ENCODE measurements at regions not wholly inside any gene's neighbourhood (a gene's known extent, or its start where the extent isn't known, plus 50 kb on each side); places are given as distances from the start of the nearest gene placed in this dataset.

DNA sequence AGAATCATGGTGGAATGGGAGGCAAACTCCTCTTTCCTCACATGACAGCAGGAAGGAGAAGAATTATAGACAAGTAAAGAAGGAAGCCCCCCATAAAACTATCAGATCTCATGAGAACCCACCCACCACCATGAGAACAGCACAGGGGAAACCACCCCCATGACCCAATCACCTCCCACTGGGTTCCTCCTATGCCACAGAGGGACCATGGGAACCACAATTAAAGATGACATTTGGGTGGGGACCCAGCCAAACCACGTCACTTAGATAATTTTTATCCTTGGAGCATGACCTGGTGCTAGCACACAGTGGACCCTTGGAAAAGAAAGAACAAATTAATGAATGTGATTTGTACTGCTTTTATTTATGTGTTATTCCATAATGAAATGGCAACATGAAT lies 188.6 kb upstream of the NCKAP5 start:
- Mint-ChIP-seq H3K4me1 (no peaks in the 10 kb centered on the region), H3K36me3 (no peaks in the 10 kb centered on the region), H3K27ac (no peak overlapping the region), H3K4me3 (no peak overlapping the region), H3K9me3 (no peaks in the 10 kb centered on the region), H3K27me3 (no peaks in the 10 kb centered on the region)
- ATAC-seq, result no peak

DNA sequence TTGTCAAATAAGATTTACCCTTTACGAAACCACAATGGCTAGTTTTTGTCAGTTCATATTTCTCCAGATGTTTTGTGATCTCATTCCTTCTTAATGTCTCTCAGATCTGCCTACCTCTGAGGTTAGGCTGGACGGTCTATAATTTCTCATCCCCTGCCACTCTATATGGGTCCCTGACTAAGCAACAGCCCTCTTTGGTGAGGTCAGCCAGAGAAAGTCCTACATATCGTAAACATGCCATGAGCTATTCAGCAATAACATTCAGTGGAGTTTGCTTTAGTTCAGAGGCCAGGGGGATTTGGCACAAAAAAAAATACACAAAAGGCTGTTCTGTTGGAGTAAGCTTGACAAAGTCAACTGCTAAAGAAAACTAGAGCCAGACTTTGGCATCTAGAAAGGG lies 192.1 kb upstream of the NCKAP5 start:
- ATAC-seq, result no peak
- Mint-ChIP-seq H3K27ac (no peak overlapping the region), H3K9me3 (no peaks in the 10 kb centered on the region), H3K36me3 (no peaks in the 10 kb centered on the region), H3K4me3 (no peak overlapping the region), H3K27me3 (no peaks in the 10 kb centered on the region), H3K4me1 (no peaks in the 10 kb centered on the region)

DNA sequence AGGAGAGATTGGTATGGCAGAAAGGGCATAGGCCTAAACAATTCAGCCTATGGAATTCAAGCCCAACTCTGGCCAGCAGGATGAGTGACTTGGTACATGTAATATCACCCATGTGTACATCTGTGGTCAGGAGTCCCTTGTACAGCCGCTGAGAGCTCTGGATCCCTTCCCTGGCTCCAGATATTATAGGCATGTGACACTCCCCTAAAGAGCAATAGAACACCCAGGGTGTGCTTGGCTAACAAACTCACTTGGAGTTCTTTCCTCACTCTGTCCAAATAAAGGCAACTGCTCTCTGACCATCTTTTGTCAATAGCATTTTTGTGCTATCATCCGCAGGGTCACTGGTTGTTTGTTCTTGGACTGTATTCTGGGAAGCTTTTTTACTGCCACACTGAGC lies 197.4 kb upstream of the NCKAP5 start:
- no peak overlapping the region for H3K27ac Mint-ChIP-seq
- H3K4me1 Mint-ChIP-seq, result no peaks in the 10 kb centered on the region
- no peak overlapping the region for H3K4me3 Mint-ChIP-seq
- no peaks in the 10 kb centered on the region for H3K27me3 Mint-ChIP-seq
- H3K9me3 Mint-ChIP-seq, result no peaks in the 10 kb centered on the region
- no peaks in the 10 kb centered on the region for H3K36me3 Mint-ChIP-seq
- no peak for ATAC-seq

DNA sequence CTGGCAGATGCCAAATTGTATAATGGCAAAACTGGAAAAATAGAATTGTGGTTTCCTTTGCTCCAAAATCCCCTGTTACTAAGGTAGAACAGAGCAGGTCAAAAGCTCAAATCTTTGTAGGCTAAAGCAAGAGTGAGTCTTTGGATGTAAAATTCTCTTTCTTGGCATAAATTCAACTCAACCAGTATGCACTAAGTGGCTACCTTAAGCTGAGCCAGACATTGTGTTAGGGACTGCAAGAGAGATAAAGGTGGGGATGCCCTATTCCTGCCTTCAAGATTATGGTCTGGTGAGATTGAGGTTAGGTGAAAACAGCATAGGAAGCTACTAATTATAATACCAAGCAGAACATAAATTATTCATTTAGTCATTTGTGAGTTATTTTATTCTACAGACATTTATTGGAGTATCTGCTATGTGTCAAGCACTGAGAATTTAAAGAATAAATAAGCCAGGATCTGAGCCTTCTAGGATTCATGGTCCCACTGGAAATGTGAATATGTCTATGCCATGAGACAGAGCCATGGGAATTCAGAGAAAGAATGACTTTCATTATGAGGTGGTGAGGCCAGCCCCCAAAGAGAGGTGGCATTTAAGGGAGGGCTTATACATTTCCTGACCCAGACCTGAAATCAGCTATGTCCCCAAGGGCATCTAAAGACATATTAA lies 198.0 kb upstream of the NCKAP5 start:
- no peak overlapping the region for H3K4me3 Mint-ChIP-seq
- no peaks in the 10 kb centered on the region for H3K36me3 Mint-ChIP-seq
- no peaks in the 10 kb centered on the region for H3K9me3 Mint-ChIP-seq
- no peaks in the 10 kb centered on the region for H3K27me3 Mint-ChIP-seq
- ATAC-seq, result no peak
- H3K4me1 Mint-ChIP-seq, result no peaks in the 10 kb centered on the region
- H3K27ac Mint-ChIP-seq, result no peak overlapping the region

DNA sequence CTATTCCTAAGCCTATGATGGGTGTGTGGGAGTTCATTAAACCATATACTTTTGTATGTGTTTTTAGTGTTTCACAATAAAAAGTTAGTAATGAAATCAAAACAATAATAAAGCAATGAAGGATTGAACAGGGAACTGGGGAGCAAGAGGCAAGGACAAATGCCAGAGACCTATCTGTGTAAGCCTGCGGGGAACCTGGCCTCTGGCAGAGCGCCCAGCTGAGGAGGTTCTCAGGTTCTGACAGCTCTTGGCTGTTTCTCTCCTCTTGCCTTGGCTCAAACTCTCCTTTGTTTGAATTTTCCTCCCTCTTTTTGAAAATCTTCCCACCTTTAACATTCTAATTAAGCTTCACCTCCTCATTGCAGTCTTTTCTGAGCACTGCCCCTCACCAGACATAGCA lies 200.0 kb upstream of the NCKAP5 start:
- Mint-ChIP-seq H3K27ac (no peak overlapping the region), H3K4me1 (no peaks in the 10 kb centered on the region), H3K4me3 (no peak overlapping the region), H3K9me3 (no peaks in the 10 kb centered on the region), H3K27me3 (no peaks in the 10 kb centered on the region), H3K36me3 (no peaks in the 10 kb centered on the region)
- ATAC-seq, result no peak

DNA sequence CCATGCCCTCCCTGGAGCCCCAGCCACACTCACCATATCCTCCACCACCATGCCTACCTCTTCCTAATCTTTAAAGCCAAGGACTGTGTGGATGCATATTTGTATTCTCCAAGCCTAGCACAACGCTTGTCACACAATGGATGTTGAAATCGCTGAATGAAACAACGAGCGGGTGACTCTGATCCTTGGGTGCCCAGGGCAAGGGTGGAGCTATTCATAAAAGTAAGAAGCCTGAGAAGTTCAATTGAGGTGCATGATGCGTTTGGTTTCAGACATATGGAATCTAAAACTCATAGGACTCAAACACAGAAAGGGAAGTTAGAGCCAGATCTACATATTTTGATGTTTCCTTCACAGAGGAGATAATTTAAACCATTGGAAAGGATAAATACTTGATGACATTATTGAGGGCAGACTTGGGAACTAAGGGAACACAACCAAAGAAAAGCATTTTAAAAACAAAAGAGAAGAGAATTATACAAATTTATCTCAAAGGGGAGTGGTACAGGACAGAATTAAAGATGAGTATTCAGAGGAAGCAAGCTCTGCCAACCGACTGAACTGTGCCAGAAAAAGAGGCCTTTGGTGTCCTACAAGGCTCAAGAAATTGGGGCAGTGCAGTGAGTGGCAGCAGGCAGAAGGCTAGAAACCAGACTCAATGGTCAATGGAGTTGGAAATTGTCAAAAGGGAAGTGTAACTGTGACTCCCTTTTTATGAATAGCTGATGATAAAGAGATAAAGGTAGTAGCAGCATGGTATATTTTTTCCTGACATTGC lies 200.6 kb upstream of the NCKAP5 start:
- Mint-ChIP-seq H3K9me3 (no peaks in the 10 kb centered on the region), H3K4me3 (no peak overlapping the region), H3K27me3 (no peaks in the 10 kb centered on the region), H3K4me1 (no peaks in the 10 kb centered on the region), H3K27ac (no peak overlapping the region), H3K36me3 (no peaks in the 10 kb centered on the region)
- no peak for ATAC-seq

DNA sequence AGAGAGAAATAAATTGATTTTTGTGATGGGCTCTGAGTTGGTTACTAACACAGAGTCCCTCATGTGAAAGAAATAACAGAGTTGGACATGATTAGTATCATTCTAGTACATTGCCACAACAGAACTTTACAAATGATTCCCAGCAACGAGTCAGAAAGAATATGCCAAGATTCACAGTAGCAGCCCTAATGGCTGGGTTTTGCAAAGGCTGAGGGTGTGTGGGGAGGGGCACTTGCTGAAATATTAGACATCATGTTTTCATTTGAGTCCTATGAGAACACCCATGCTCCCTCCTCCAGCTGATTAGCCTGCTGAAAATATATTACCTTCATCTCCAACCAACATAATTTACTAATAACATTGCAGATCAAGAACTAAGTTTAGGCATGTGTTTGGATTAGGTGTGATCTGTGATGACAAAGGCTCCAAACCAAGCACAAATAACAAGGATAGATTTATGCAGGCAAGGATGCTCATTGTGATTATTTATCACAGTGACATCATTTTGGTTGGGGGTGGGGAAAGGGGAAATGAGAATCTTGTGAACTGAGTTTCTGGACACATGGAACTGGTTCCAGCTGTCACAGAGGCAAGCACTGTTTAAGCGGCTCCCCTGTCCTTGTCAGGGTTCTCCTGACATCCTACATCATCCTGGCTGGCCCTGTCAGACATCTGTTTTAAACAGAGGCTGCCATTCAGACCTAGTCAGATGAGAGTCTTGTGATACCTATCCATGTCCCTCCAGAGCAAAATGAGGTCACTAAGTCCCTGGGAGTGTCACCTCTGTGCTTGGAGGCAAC lies 205.8 kb upstream of the NCKAP5 start:
- Mint-ChIP-seq H3K4me3 (no peak overlapping the region), H3K9me3 (no peaks in the 10 kb centered on the region), H3K27me3 (no peaks in the 10 kb centered on the region), H3K4me1 (no peaks in the 10 kb centered on the region), H3K36me3 (no peaks in the 10 kb centered on the region), H3K27ac (no peak overlapping the region)
- ATAC-seq, result no peak

DNA sequence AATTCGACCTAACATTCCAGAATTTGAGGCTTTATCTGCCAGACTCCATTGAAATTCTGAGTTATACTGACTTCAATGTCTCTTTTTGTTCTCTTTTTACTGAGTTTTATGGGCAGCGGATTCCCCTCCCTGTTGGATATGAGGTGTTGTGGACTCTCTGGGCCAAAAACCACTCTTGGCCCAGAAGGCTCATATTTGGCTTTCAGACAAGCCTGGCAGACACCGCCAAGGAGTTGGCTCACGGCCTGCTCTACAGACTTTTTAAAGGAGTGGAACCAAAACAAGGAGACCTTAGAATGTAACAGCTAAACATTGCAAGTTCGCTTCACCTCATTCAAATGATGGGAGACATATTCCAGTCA lies 206.4 kb upstream of the NCKAP5 start:
- no peak overlapping the region for H3K27ac Mint-ChIP-seq
- no peaks in the 10 kb centered on the region for H3K9me3 Mint-ChIP-seq
- no peaks in the 10 kb centered on the region for H3K36me3 Mint-ChIP-seq
- H3K4me1 Mint-ChIP-seq, result no peaks in the 10 kb centered on the region
- no peak for ATAC-seq
- no peaks in the 10 kb centered on the region for H3K27me3 Mint-ChIP-seq
- no peak overlapping the region for H3K4me3 Mint-ChIP-seq

DNA sequence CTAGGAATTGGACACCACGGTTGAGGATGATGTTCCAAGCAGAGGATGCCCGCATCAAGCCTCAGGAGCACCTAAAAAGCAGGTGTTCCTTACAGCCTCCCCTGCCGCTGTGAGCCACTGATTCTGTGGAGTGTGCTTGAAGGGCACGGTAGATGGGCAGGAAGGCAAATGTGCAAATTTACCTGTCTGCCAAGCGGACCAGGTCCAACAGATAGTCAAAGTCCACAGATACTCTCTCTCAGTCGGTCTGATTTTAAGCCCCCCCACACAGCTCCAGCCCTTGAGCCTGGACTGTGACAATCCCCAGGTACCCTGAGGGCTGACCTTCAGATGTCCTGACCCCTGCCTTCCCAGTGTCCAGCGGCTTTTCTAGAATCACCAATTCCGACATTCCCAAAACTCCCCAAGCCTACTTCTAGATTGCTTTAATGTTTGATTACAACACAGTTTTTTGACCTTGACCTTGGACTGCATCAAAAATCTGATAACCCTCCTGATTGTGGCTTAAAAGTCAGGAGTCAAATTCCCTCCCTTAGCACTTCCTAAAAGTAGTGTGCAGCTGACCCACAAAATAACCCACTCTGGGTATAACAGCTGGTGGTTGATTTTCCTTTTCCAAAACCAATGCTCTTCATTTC lies 208.8 kb upstream of the NCKAP5 start:
- no peak overlapping the region for H3K4me3 Mint-ChIP-seq
- H3K9me3 Mint-ChIP-seq, result no peaks in the 10 kb centered on the region
- peak; percentile 12 for ATAC-seq
- no peak overlapping the region for H3K27ac Mint-ChIP-seq
- no peaks in the 10 kb centered on the region for H3K4me1 Mint-ChIP-seq
- H3K27me3 Mint-ChIP-seq, result no peaks in the 10 kb centered on the region
- no peaks in the 10 kb centered on the region for H3K36me3 Mint-ChIP-seq

DNA sequence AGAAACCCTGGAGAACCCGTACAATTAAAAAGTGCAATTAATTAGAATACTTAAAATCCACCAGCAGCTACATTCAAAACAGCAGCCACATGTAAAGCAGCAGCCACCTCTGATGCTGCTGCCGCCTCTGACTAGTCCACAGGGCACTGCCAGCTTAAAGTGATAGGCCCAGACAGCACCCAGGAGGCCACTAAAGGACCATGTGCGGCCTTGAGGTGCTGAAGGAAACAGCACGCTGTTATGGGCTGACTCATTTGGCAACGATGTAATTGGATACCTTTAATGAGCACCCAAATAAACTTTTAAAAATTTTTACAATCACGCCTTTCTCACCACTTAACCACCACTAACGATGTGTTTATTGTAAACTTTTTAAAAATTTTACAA lies 209.3 kb upstream of the NCKAP5 start:
- Mint-ChIP-seq H3K9me3 (no peaks in the 10 kb centered on the region), H3K4me1 (no peaks in the 10 kb centered on the region), H3K36me3 (no peaks in the 10 kb centered on the region), H3K4me3 (no peak overlapping the region), H3K27me3 (no peaks in the 10 kb centered on the region), H3K27ac (no peak overlapping the region)
- no peak for ATAC-seq

DNA sequence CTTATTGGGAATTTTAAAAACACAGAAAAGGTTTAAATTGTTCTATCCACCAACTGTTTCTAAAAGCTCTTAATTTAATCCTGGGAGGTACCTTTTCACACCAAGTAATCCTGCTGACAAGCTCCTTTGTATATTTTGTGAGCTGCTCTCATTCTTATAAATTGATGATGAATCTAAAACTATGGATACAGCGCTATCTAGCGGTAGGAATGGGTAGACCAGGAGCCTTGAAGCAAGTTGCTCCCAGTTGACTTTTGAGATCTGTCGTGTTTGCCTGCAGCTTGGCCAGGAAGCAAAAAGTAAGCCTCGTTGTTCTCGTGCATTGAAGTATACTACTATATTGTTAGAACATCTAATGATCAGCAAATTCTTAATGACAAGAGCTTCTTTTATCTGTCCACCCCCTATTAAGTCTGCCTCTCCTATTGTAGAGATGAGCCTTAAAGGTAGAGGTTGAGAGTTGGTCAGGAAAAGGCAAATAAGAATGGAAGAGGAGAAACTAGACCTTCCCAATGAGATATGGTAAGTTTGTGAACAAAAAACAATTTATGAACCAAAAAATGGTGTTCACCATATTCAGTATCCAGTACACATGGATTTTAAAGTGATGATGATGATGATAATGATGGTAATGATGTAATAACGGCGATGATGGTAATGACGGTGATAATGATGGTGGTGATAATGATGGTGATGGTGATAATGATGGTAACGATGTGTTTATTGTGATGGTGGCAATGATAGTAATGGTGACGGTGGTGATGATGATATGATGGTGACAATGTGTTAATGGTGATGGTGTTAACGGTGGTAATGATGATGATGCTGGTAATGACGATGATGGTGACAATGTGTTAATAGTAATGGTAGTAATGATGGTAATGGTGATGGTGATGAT lies 212.1 kb upstream of the NCKAP5 start:
- no peaks in the 10 kb centered on the region for H3K4me1 Mint-ChIP-seq
- H3K4me3 Mint-ChIP-seq, result no peak overlapping the region
- no peaks in the 10 kb centered on the region for H3K36me3 Mint-ChIP-seq
- H3K27ac Mint-ChIP-seq, result no peak overlapping the region
- H3K27me3 Mint-ChIP-seq, result no peaks in the 10 kb centered on the region
- ATAC-seq, result no peak
- no peaks in the 10 kb centered on the region for H3K9me3 Mint-ChIP-seq

DNA sequence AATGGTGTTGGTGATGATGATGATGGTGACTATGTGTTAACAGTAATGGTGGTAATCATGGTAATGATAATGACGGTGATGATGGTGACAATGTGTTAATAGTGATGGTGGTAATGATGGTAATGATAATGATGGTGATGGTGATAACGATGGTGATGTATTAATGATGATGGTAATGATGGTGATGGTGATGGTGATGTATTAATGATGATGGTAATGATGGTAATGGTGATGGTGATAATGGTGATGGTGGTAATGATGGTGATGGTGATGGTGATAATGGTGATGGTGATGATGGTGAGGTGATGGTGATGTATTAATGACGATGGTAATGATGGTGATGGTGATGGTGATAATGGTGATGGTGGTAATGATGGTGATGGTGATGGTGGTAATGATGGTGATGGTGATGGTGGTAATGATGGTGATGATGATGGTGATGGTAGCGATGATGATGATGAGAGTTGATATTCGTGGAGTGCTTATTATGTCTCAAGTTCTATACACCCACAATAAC lies 212.8 kb upstream of the NCKAP5 start:
- no peak for ATAC-seq
- H3K36me3 Mint-ChIP-seq, result no peaks in the 10 kb centered on the region
- no peak overlapping the region for H3K4me3 Mint-ChIP-seq
- H3K9me3 Mint-ChIP-seq, result no peaks in the 10 kb centered on the region
- H3K27me3 Mint-ChIP-seq, result no peaks in the 10 kb centered on the region
- H3K27ac Mint-ChIP-seq, result no peak overlapping the region
- no peaks in the 10 kb centered on the region for H3K4me1 Mint-ChIP-seq

DNA sequence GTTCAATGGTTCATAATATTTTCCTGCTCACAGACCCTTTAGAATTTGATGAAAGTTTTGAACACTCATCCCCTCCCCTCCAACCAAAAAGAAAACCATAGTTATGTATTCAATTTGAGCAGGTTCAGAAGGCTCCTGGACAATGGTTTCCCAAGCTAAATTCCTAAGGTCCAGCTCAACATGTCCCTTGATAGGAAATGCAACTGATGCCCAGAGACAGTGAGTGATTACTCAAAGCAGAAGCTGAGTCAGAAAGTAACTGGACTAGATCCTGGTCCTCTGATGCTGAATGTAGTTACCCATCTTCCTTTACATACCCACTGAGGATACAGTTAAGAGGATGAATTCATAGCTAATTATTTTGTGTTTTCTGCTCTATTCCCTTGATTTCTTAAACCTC lies 218.9 kb upstream of the NCKAP5 start:
- Mint-ChIP-seq H3K27me3 (peaks cover 19% of the 10 kb centered on the region), H3K36me3 (no peaks in the 10 kb centered on the region), H3K4me1 (no peaks in the 10 kb centered on the region), H3K9me3 (peaks cover 3% of the 10 kb centered on the region), H3K4me3 (no peak overlapping the region), H3K27ac (no peak overlapping the region)
- no peak for ATAC-seq

DNA sequence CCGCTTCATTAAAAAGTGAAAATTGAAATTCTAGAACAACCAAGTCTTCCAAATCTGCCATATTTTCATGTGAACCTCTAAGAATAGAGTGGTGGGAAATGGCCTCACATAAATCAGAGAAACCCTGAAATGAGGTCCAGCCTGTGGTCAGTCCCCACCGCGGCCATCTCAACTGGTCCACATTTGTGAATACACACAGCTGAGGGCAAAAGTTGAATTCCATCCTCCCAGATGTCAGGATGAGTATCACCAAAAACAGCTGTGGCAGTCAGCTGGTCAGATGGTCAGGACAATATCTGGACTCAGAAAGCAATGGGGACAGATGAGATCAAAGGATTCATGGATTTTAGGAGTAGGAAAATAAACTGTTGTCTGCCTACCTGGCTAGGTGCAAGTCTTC lies 219.4 kb upstream of the NCKAP5 start:
- no peak for ATAC-seq
- peaks cover 19% of the 10 kb centered on the region for H3K27me3 Mint-ChIP-seq
- H3K4me3 Mint-ChIP-seq, result no peak overlapping the region
- no peak overlapping the region for H3K27ac Mint-ChIP-seq
- H3K4me1 Mint-ChIP-seq, result no peaks in the 10 kb centered on the region
- H3K9me3 Mint-ChIP-seq, result peaks cover 3% of the 10 kb centered on the region
- H3K36me3 Mint-ChIP-seq, result no peaks in the 10 kb centered on the region

Data from stimulated activated memory B cell treated with anti-CD40 and anti-IgM and Interleukin-4, amounts not matched to agents 10 μg/mL and 1 μg/mL and 100 μg/mL, for 72 hours (primary cell).